GM21528 (cell line): ENCODE measurements at regions not wholly inside any gene's neighbourhood (a gene's known extent, or its start where the extent isn't known, plus 50 kb on each side); places are given as distances from the start of the nearest gene placed in this dataset.
A peak's percentile ranks its signal among the peaks of the same experiment; 100 is the strongest.
"Not testable (repeated sequence)": the region's sequence is repeated elsewhere in the genome, so short reads cannot be mapped to it uniquely, and the experiment has no call there.

Experiments
- ATAC-seq: cut with Tn5 transposase; IDR thresholded peaks from one replicate; pipeline ENCODE4 v1.9.1; 2021; ENCODE audit warnings: mild to moderate bottlenecking, moderate library complexity; ENCODE audit not compliant: unreplicated experiment, low FRiP score

GRCh38 chr11:13128354-13128753, 119.2 kb downstream of the RASSF10 start:
- no peak for ATAC-seq

- no peak for ATAC-seq
Observed at GRCh38 chr11:13134066-13134465, 125.0 kb downstream of the RASSF10 start.

- ATAC-seq, result no peak
Observed at GRCh38 chr11:13134886-13135285, 125.8 kb downstream of the RASSF10 start.

- ATAC-seq, result no peak
Observed at GRCh38 chr11:13135385-13136271, 126.5 kb downstream of the RASSF10 start.

- no peak for ATAC-seq
Observed at GRCh38 chr11:13136272-13136596, 127.1 kb downstream of the RASSF10 start.

GRCh38 chr11:13137844-13138301, 128.8 kb downstream of the RASSF10 start:
- ATAC-seq, result no peak

- not testable (repeated sequence) for ATAC-seq
Observed at GRCh38 chr11:13139085-13139484, 130.0 kb downstream of the RASSF10 start.

GRCh38 chr11:13140028-13140870, 131.1 kb downstream of the RASSF10 start:
- peak; percentile 89 for ATAC-seq

- peak; percentile 27 for ATAC-seq
Observed at GRCh38 chr11:13140873-13141655, 131.9 kb downstream of the RASSF10 start.

GRCh38 chr11:13141731-13142709, 132.9 kb downstream of the RASSF10 start:
- no peak for ATAC-seq

GRCh38 chr11:13143486-13144297, 133.9 kb upstream of the BMAL1 start:
- ATAC-seq, result no peak

- no peak for ATAC-seq
Observed at GRCh38 chr11:13145461-13145860, 132.1 kb upstream of the BMAL1 start.

- ATAC-seq, result no peak
Observed at GRCh38 chr11:13149991-13150390, 127.6 kb upstream of the BMAL1 start.

GRCh38 chr11:13150487-13150886, 127.1 kb upstream of the BMAL1 start:
- ATAC-seq, result no peak

GRCh38 chr11:13152264-13152663, 125.3 kb upstream of the BMAL1 start:
- no peak for ATAC-seq

- no peak for ATAC-seq
Observed at GRCh38 chr11:13152736-13153541, 124.7 kb upstream of the BMAL1 start.

- not testable (repeated sequence) for ATAC-seq
Observed at GRCh38 chr11:13154374-13154773, 123.2 kb upstream of the BMAL1 start.

- ATAC-seq, result no peak
Observed at GRCh38 chr11:13160346-13160745, 117.2 kb upstream of the BMAL1 start.
